HEK293 (cell line): ENCODE measurements at regions not wholly inside any gene's neighbourhood (a gene's known extent, or its start where the extent isn't known, plus 50 kb on each side); places are given as distances from the start of the nearest gene placed in this dataset.

ENCODE experiments used
- SETDB1 ChIP-seq: IDR thresholded peaks from one replicate; pipeline ENCODE4 v1.6.1; 2017; ENCODE audit warnings: mild to moderate bottlenecking, low read length, moderate library complexity, mixed read lengths; ENCODE audit not compliant: insufficient read length
- TCF7L2 ChIP-seq: IDR thresholded peaks from 2 replicates; pipeline ENCODE4 v1.6.1; 2011; ENCODE audit warnings: low read depth, mild to moderate bottlenecking, inconsistent platforms, low read length, moderate library complexity, borderline replicate concordance
- YY1 ChIP-seq: fragments of 450-650 bp; formaldehyde crosslinking; IDR thresholded peaks from 2 replicates; pipeline ENCODE4 v1.5.1; 2018; ENCODE audit warnings: missing biosample characterization, missing genetic modification characterization
- TF ChIP-seq, protein P1 (sequence below): fragments of 450-650 bp; formaldehyde crosslinking; IDR thresholded peaks from 2 replicates; pipeline ENCODE4 v1.5.1; 2016; ENCODE audit warnings: missing biosample characterization, missing genetic modification characterization

DNA sequence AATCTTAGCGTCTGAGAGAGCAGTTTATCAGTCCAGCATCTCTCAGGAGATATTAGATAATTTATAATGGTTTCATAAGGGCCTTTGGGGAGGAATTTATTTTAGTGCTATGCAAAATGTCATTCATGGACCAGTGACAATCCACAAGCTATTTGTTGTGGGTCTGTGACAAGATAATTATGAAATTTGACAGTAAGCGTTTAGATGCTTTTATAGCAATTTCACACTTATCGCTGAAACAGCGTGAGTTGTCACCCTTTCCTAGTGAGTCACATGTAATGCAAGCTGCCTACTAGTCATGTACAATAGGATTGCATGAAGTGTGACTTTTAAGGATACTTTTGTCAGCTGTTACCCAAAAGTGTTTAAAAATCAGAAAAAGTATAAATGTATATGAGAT, 315.6 kb upstream of the THBS1 start:
- TF ChIP-seq SETDB1 (no peak), TCF7L2 (no peak), YY1 (tag by site-specific recombination) (no peak)
- TF ChIP-seq, protein P1, sequence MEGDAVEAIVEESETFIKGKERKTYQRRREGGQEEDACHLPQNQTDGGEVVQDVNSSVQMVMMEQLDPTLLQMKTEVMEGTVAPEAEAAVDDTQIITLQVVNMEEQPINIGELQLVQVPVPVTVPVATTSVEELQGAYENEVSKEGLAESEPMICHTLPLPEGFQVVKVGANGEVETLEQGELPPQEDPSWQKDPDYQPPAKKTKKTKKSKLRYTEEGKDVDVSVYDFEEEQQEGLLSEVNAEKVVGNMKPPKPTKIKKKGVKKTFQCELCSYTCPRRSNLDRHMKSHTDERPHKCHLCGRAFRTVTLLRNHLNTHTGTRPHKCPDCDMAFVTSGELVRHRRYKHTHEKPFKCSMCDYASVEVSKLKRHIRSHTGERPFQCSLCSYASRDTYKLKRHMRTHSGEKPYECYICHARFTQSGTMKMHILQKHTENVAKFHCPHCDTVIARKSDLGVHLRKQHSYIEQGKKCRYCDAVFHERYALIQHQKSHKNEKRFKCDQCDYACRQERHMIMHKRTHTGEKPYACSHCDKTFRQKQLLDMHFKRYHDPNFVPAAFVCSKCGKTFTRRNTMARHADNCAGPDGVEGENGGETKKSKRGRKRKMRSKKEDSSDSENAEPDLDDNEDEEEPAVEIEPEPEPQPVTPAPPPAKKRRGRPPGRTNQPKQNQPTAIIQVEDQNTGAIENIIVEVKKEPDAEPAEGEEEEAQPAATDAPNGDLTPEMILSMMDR (tag by site-specific recombination) = no peak
